Stomach (tissue), 4 donors: ENCODE measurements at regions not wholly inside any gene's neighbourhood (a gene's known extent, or its start where the extent isn't known, plus 50 kb on each side); places are given as distances from the start of the nearest gene placed in this dataset.

ENCODE experiments used
- CTCF ChIP-seq, 7 experiments: fragments of 450-650 bp in 4 of 7; fragments of 200-600 bp in 3 of 7; sonication (generic) in 3 of 7; IDR thresholded peaks; one replicate each; pipeline ENCODE4 v1.5.1; 2016 to 2019; ENCODE audit warnings: antibody characterized with exemption in 7 of 7, control low read depth in 2 of 7, mild to moderate bottlenecking in 1 of 7
- EP300 ChIP-seq: sonication (generic); formaldehyde crosslinking; IDR thresholded peaks from one replicate; pipeline ENCODE4 v1.6.1; 2017; ENCODE audit warnings: antibody characterized with exemption
- POLR2A ChIP-seq, 4 donors: fragments of 450-650 bp; IDR thresholded peaks; one replicate each; pipeline ENCODE4 v1.6.1; 2016; ENCODE audit warnings: antibody characterized with exemption in 4 of 4, control low read depth in 2 of 4, mild to moderate bottlenecking in 1 of 4, moderate library complexity in 1 of 4
- POLR2AphosphoS5 ChIP-seq, 3 donors: sonication (generic); formaldehyde crosslinking; IDR thresholded peaks; one replicate each; pipeline ENCODE4 v1.6.1; 2016; ENCODE audit warnings: antibody characterized with exemption in 3 of 3

GRCh38 chr9:88604836-88605511 lies 70.0 kb downstream of the NXNL2 start:
- TF ChIP-seq CTCF (IDR thresholded peaks at IDR 0.05) (no peak), POLR2A (IDR thresholded peaks at IDR 0.05) (no peak), POLR2AphosphoS5 (IDR thresholded peaks at IDR 0.05) (peak; percentile 30 to 84 (median 71)), EP300 (peak; percentile 90)
